ENCODE measurements at regions not wholly inside any gene's neighbourhood (a gene's known extent, or its start where the extent isn't known, plus 50 kb on each side); places are given as distances from the start of the nearest gene placed in this dataset.

DNA sequence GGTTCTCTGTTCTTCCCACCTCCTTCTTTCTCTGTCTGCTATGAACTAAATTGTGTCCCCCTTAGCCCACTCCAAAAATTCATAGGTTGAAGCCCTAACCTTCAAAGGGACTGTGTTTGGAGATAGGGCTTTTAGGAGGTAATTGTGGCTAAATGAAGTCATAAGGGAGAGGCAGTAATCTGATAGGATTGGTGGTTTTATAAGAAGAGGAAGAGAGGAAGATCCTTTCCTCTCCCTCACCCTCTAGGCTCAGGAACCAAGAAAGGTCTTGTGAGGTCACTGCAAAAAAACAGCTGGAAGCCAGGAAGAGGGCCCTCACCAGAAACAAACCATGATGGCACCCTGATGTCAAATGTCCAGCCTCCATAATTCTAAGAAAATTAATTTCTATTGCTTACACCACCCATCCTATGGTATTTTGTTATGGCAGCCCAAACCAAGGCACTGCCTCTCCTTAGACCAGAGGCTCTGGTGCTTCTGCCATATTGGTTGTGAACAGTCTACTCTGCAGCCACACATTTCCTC lies 135.1 kb upstream of the COL21A1 start:
- TF ChIP-seq, protein P1, sequence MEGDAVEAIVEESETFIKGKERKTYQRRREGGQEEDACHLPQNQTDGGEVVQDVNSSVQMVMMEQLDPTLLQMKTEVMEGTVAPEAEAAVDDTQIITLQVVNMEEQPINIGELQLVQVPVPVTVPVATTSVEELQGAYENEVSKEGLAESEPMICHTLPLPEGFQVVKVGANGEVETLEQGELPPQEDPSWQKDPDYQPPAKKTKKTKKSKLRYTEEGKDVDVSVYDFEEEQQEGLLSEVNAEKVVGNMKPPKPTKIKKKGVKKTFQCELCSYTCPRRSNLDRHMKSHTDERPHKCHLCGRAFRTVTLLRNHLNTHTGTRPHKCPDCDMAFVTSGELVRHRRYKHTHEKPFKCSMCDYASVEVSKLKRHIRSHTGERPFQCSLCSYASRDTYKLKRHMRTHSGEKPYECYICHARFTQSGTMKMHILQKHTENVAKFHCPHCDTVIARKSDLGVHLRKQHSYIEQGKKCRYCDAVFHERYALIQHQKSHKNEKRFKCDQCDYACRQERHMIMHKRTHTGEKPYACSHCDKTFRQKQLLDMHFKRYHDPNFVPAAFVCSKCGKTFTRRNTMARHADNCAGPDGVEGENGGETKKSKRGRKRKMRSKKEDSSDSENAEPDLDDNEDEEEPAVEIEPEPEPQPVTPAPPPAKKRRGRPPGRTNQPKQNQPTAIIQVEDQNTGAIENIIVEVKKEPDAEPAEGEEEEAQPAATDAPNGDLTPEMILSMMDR (conservative IDR thresholded peaks at IDR 0.05; ENCODE audit: low read depth in 2 of 2): no peak
- no peak for TF ChIP-seq EZH2 (IDR thresholded peaks at IDR 0.05; ENCODE audit: low read depth, unreplicated experiment)
- no peak for TF ChIP-seq POLR2AphosphoS5 (IDR thresholded peaks at IDR 0.05; ENCODE audit: low read depth)
- TF ChIP-seq CREB1 (CRISPR knock-in tag; IDR thresholded peaks at IDR 0.05; ENCODE audit: low read depth): no peak
